HG02981 (cell line): ENCODE measurements at regions not wholly inside any gene's neighbourhood (a gene's known extent, or its start where the extent isn't known, plus 50 kb on each side); places are given as distances from the start of the nearest gene placed in this dataset.

Experiments used
- ATAC-seq: cut with Tn5 transposase; IDR thresholded peaks from one replicate; pipeline ENCODE4 v1.9.1; 2021; ENCODE audit warnings: mild to moderate bottlenecking, moderate library complexity; ENCODE audit not compliant: unreplicated experiment

DNA sequence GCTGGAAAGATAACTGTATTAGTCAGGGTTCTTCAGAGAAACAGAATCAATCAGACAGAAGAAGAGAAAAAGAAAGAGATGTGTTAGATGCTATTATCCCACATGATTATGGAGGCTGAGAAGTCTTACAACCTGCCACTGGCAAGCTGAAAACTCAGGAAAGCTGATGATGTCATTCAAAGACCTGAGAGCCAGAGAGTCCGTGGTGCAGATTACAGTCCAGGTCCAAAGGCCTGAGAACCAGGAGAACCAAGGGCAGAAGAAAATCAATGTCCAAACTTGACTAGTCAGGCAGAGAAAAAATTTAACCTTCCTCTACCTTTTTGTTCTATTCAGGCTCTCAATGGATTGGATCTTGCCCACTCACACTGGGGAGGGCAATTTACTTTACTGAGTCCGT lies 172.5 kb downstream of the QDPR start:
- ATAC-seq = no peak

- no peak for ATAC-seq
Observed at GRCh38 chr4:17336986-17337385, 174.9 kb downstream of the QDPR start.

GRCh38 chr4:17336524-17336961 lies 175.3 kb downstream of the QDPR start:
- ATAC-seq = peak; percentile 72

GRCh38 chr4:17336069-17336468 lies 175.8 kb downstream of the QDPR start:
- no peak for ATAC-seq

GRCh38 chr4:17335371-17335770 lies 176.5 kb downstream of the QDPR start:
- no peak for ATAC-seq

DNA sequence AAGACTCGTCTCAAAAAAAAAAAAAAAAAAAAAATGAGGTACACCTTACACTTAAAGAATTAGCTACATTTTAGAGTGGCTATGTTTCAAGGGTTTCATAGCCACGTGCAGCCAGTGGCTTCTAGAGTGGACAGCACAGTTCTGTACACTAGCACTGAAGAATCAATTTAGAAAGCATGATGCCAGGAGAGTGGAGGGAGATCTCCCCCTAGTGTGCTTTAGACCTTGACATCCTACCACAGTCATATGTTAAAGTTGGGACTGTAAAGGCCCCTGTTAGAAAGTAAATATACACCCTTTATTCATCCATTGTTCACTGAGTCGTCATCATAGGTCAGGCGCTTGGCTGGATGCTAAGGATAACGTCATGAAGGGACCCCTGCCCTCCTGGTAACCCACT lies 179.4 kb downstream of the QDPR start:
- no peak for ATAC-seq

DNA sequence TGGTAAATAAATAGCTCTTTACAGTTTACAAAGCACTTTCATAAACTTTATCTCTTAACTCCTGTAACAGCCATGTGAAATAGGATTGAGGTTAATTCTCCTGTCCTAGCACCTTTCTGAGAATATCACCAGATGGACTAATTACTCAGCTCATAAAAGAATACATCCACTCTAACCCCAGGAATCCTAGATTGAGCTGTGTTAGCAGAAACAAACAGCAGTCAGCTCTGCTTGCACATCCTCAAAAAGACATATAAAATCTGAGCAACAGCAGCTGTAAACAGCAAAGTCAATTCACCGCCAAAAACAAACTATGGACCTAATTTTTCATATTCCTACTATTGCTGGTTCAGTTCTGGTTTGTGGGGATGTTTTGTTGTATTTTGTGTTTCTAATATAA lies 182.8 kb downstream of the QDPR start:
- no peak for ATAC-seq

DNA sequence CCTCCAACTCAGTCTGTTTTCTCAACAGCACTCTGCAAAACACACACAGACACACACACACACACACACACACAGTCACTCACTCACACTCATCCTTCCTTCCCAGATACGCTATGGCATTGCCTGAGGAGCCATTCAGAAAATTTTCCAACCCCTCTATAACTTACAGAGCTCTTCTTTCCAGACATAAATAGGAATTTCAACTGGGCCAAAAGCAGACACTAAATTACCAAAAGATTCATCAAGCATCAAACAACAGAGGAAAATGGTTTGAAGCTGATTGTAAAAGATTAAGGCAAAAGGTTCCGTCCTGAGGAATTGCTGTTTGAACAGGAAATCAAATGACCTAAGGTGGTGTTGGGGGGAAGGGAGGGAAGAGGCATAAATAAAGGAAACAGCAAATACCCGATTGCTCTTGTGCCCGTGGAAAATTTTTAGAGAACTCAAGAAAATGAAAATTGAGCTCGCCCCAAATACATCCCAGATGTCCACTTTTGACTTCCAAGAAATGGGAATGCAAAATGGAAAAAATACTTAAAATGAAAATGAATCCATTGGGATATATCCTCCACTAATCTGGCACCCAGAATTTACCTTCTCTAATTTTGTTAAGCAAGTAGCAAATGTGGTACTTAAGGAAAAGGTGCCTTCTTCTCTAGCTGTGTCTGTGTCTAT lies 183.6 kb downstream of the QDPR start:
- ATAC-seq = no peak

- ATAC-seq = no peak
Observed at GRCh38 chr4:17327591-17327990, 184.3 kb downstream of the QDPR start.

DNA sequence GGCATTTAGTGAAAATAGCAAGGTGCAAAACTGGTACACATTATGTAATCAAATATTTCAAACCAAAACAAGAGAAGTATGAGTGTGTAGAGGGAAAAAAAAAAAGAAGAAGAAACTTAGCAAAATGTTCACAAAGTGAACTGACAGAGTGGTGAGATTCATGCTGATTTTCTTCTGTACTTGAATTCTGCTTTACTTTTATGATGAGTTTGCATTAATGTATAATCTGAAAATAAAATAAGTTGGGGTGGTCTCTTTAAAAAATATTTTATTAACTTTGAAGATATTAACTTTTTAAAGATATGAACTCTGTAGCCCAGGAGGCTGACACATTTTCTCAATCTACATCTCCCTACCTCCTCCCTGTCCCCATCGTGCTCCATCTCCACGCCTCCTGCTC lies 185.1 kb downstream of the QDPR start:
- no peak for ATAC-seq

DNA sequence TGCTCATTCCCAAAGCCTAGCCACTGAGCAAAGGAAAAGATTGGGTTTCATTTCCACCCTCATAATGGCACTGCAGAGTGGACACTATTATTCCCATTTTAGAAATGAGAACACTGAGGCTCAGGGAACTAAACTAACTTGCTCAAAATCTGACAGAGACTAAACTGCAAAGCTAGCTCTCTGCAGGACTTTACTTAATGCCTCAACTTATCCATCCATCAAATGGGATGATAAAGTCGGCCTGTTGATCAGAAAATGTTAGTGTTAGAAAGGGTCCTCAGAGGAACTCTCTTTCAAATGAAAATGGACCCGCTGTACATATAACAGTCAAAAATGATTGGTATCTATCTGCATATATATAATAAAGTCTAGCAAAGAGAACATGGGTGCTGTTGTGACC lies 186.8 kb downstream of the QDPR start:
- ATAC-seq = no peak

DNA sequence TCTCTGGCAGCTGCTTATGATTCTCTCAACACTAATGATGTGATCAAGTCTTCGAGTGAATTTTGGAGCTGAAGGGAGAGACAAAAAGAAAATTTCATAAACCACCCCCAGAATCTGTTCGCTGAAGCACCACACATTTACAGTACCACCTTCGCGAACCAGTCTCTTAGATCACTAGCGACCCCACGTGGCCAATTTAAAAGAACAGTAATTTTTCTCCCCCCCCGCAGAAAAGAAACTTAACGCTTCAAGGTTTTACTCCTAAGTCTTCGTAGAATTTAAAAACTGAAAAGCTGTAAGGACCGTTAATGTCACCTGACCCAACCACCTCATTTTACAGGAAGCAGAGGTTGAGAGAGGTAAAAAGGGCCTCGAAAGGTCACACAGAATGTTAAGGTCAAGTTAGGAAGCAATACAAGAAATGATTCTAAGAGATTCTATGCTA lies 187.5 kb downstream of the QDPR start:
- no peak for ATAC-seq

GRCh38 chr4:17323554-17324385 lies 188.1 kb downstream of the QDPR start:
- ATAC-seq = no peak

- no peak for ATAC-seq
Observed at GRCh38 chr4:17322514-17322913, 189.4 kb downstream of the QDPR start.

GRCh38 chr4:17320046-17320445 lies 191.8 kb downstream of the QDPR start:
- no peak for ATAC-seq

- ATAC-seq = no peak
Observed at GRCh38 chr4:17317526-17317925, 194.4 kb downstream of the QDPR start.

GRCh38 chr4:17316566-17316965 lies 195.3 kb downstream of the QDPR start:
- ATAC-seq = no peak

GRCh38 chr4:17315459-17315858 lies 196.4 kb downstream of the QDPR start:
- ATAC-seq = no peak

GRCh38 chr4:17313194-17313593 lies 198.7 kb downstream of the QDPR start:
- ATAC-seq = no peak

- ATAC-seq = no peak
Observed at GRCh38 chr4:17310269-17310652, 201.6 kb downstream of the QDPR start.

GRCh38 chr4:17309567-17310268 lies 202.2 kb downstream of the QDPR start:
- ATAC-seq = no peak

- no peak for ATAC-seq
Observed at GRCh38 chr4:17301869-17302268, 210.0 kb downstream of the QDPR start.
